ENCODE measurements at regions not wholly inside any gene's neighbourhood (a gene's known extent, or its start where the extent isn't known, plus 50 kb on each side); places are given as distances from the start of the nearest gene placed in this dataset.

GRCh38 chr3:135487261-135487660, 478.3 kb upstream of the PPP2R3A start:
- no peak overlapping the region for H3K4me2 ChIP-seq (ENCODE audit: low read length)
- H3K36me3 ChIP-seq (ENCODE audit: insufficient read depth, low read length), result no peaks in the 10 kb centered on the region
- H3K9ac ChIP-seq (ENCODE audit: low read depth, low read length), result no peak overlapping the region

GRCh38 chr3:135490219-135490915, 475.2 kb upstream of the PPP2R3A start:
- no peak overlapping the region for H3K4me2 ChIP-seq (ENCODE audit: low read length)
- no peaks in the 10 kb centered on the region for H3K27me3 ChIP-seq (ENCODE audit: control insufficient read depth, insufficient read depth, low read length)
- no peaks in the 10 kb centered on the region for H3K9me3 ChIP-seq (replicated peaks; ENCODE audit: low read length)
- H3K36me3 ChIP-seq (ENCODE audit: insufficient read depth, low read length), result no peaks in the 10 kb centered on the region
- H3K4me3 ChIP-seq (ENCODE audit: low read length), result no peak overlapping the region
- H3K4me1 ChIP-seq (ENCODE audit: control insufficient read depth, insufficient read depth, low read length), result no peaks in the 10 kb centered on the region
- H3K9ac ChIP-seq (ENCODE audit: low read depth, low read length), result no peak overlapping the region

More at GRCh38 chr3:135487261-135487660, 478.3 kb upstream of the PPP2R3A start:
- Histone ChIP-seq H3K4me3 (ENCODE audit: low read length) (no peak overlapping the region), H3K4me1 (ENCODE audit: control insufficient read depth, insufficient read depth, low read length) (no peaks in the 10 kb centered on the region), H3K9me3 (replicated peaks; ENCODE audit: low read length) (no peaks in the 10 kb centered on the region), H3K27me3 (ENCODE audit: control insufficient read depth, insufficient read depth, low read length) (no peaks in the 10 kb centered on the region)

GRCh38 chr3:135491491-135492205, 473.9 kb upstream of the PPP2R3A start:
- Histone ChIP-seq H3K4me2 (ENCODE audit: low read length) (no peak overlapping the region), H3K27me3 (ENCODE audit: control insufficient read depth, insufficient read depth, low read length) (no peaks in the 10 kb centered on the region), H3K9ac (ENCODE audit: low read depth, low read length) (no peak overlapping the region), H3K9me3 (replicated peaks; ENCODE audit: low read length) (no peaks in the 10 kb centered on the region), H3K4me1 (ENCODE audit: control insufficient read depth, insufficient read depth, low read length) (no peaks in the 10 kb centered on the region), H3K4me3 (ENCODE audit: low read length) (no peak overlapping the region), H3K36me3 (ENCODE audit: insufficient read depth, low read length) (no peaks in the 10 kb centered on the region)

DNA sequence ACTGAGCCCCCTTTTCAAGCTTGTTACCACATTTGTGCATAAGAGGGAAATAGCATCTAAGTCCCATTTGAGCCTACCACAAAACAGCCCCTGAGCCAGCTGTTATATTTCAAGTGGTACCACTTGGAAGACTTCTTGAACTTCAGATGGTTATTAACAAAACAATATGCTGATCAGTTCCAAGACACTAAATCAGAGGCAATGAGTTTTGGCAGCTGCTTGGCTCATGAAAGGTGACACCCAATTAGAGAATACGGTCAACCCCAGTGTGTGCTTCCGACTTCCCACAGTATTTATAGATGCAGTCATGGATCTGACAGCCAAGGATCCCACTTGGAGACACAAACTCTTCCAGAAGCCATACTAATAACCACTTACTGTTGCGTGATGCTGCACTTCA, 469.6 kb upstream of the PPP2R3A start:
- Histone ChIP-seq H3K27me3 (ENCODE audit: control insufficient read depth, insufficient read depth, low read length) (no peaks in the 10 kb centered on the region), H3K4me3 (ENCODE audit: low read length) (no peak overlapping the region), H3K36me3 (ENCODE audit: insufficient read depth, low read length) (no peaks in the 10 kb centered on the region), H3K4me1 (ENCODE audit: control insufficient read depth, insufficient read depth, low read length) (no peaks in the 10 kb centered on the region), H3K9me3 (replicated peaks; ENCODE audit: low read length) (no peaks in the 10 kb centered on the region), H3K9ac (ENCODE audit: low read depth, low read length) (no peak overlapping the region), H3K4me2 (ENCODE audit: low read length) (no peak overlapping the region)

GRCh38 chr3:135497979-135498378, 467.5 kb upstream of the PPP2R3A start:
- no peaks in the 10 kb centered on the region for H3K27me3 ChIP-seq (ENCODE audit: control insufficient read depth, insufficient read depth, low read length)
- H3K9ac ChIP-seq (ENCODE audit: low read depth, low read length), result no peak overlapping the region
- H3K36me3 ChIP-seq (ENCODE audit: insufficient read depth, low read length), result no peaks in the 10 kb centered on the region

GRCh38 chr3:135499426-135499825, 466.1 kb upstream of the PPP2R3A start:
- Histone ChIP-seq H3K4me3 (ENCODE audit: low read length) (no peak overlapping the region), H3K9me3 (replicated peaks; ENCODE audit: low read length) (no peaks in the 10 kb centered on the region), H3K9ac (ENCODE audit: low read depth, low read length) (no peak overlapping the region), H3K27me3 (ENCODE audit: control insufficient read depth, insufficient read depth, low read length) (peaks cover 4% of the 10 kb centered on the region), H3K4me1 (ENCODE audit: control insufficient read depth, insufficient read depth, low read length) (no peaks in the 10 kb centered on the region), H3K36me3 (ENCODE audit: insufficient read depth, low read length) (no peaks in the 10 kb centered on the region), H3K4me2 (ENCODE audit: low read length) (no peak overlapping the region)

More at GRCh38 chr3:135497979-135498378, 467.5 kb upstream of the PPP2R3A start:
- no peak overlapping the region for H3K4me2 ChIP-seq (ENCODE audit: low read length)
- no peaks in the 10 kb centered on the region for H3K9me3 ChIP-seq (replicated peaks; ENCODE audit: low read length)
- no peak overlapping the region for H3K4me3 ChIP-seq (ENCODE audit: low read length)
- H3K4me1 ChIP-seq (ENCODE audit: control insufficient read depth, insufficient read depth, low read length), result no peaks in the 10 kb centered on the region

GRCh38 chr3:135500034-135500433, 465.5 kb upstream of the PPP2R3A start:
- H3K9me3 ChIP-seq (replicated peaks; ENCODE audit: low read length), result no peaks in the 10 kb centered on the region
- H3K27me3 ChIP-seq (ENCODE audit: control insufficient read depth, insufficient read depth, low read length), result peaks cover 9% of the 10 kb centered on the region
- H3K4me3 ChIP-seq (ENCODE audit: low read length), result no peak overlapping the region
- H3K4me2 ChIP-seq (ENCODE audit: low read length), result no peak overlapping the region
- H3K4me1 ChIP-seq (ENCODE audit: control insufficient read depth, insufficient read depth, low read length), result no peaks in the 10 kb centered on the region
- no peaks in the 10 kb centered on the region for H3K36me3 ChIP-seq (ENCODE audit: insufficient read depth, low read length)
- H3K9ac ChIP-seq (ENCODE audit: low read depth, low read length), result no peak overlapping the region

- no peaks in the 10 kb centered on the region for H3K36me3 ChIP-seq (ENCODE audit: insufficient read depth, low read length)
- H3K9me3 ChIP-seq (replicated peaks; ENCODE audit: low read length), result no peaks in the 10 kb centered on the region
- no peak overlapping the region for H3K4me3 ChIP-seq (ENCODE audit: low read length)
- H3K4me2 ChIP-seq (ENCODE audit: low read length), result no peak overlapping the region
- no peaks in the 10 kb centered on the region for H3K4me1 ChIP-seq (ENCODE audit: control insufficient read depth, insufficient read depth, low read length)
- H3K9ac ChIP-seq (ENCODE audit: low read depth, low read length), result no peak overlapping the region
- peaks cover 9% of the 10 kb centered on the region for H3K27me3 ChIP-seq (ENCODE audit: control insufficient read depth, insufficient read depth, low read length)
Observed at GRCh38 chr3:135503065-135503759, 462.3 kb upstream of the PPP2R3A start.

DNA sequence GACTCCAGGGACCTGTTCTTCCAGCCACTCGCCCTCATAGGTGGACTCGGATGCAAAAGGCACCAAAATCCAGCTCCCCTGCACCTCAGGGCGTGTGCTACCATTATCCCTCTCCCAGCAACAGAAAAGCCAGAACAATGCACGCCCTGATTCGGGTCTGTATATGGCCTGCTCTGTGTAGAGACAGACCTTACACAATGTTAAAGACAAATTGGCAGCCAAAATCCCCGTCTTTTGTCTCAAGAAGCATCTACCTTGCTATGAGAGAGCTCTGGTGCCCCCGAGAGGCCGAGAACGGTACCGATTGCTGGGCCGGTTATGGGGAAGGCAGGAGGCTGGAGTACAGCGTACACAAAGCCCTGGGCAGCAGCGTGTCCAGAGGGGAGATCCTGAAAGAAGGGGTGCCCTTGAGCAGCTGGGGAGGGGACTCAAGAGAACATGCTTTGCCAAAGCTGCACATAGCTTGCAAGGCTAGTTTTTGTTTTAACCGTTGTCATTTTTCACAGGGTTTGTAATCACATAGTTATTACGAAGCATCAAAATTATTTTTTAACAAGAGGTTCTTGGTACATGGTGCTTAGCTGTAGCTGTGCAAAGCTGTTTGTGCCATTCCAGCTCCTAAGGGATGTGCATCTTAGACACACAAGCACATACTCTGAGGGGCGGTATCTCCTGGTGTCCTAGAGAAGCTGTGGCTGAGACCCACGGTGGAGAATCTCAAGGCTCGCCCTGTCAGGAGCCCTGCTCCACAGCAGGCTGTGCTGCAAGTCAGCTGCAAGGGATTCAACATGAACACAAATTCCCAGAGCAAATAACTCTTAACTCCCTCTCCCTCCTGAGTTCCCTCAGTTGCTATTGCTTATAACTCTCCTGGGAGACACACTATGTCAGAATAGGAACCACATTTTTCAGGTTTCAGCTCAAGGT, 461.5 kb upstream of the PPP2R3A start:
- Histone ChIP-seq H3K27me3 (ENCODE audit: control insufficient read depth, insufficient read depth, low read length) (peaks cover 9% of the 10 kb centered on the region), H3K4me2 (ENCODE audit: low read length) (no peak overlapping the region), H3K9ac (ENCODE audit: low read depth, low read length) (no peak overlapping the region), H3K9me3 (replicated peaks; ENCODE audit: low read length) (no peaks in the 10 kb centered on the region), H3K36me3 (ENCODE audit: insufficient read depth, low read length) (no peaks in the 10 kb centered on the region), H3K4me1 (ENCODE audit: control insufficient read depth, insufficient read depth, low read length) (no peaks in the 10 kb centered on the region), H3K4me3 (ENCODE audit: low read length) (no peak overlapping the region)

GRCh38 chr3:135513106-135514059, 452.1 kb upstream of the PPP2R3A start:
- Histone ChIP-seq H3K4me3 (ENCODE audit: low read length) (no peak overlapping the region), H3K27me3 (ENCODE audit: control insufficient read depth, insufficient read depth, low read length) (no peaks in the 10 kb centered on the region), H3K4me2 (ENCODE audit: low read length) (peak overlapping the region; percentile 31), H3K4me1 (ENCODE audit: control insufficient read depth, insufficient read depth, low read length) (peaks cover 14% of the 10 kb centered on the region), H3K9ac (ENCODE audit: low read depth, low read length) (no peak overlapping the region), H3K9me3 (replicated peaks; ENCODE audit: low read length) (no peaks in the 10 kb centered on the region), H3K36me3 (ENCODE audit: insufficient read depth, low read length) (no peaks in the 10 kb centered on the region)

Data from skeletal muscle satellite cell (primary cell).